SK-N-SH (cell line): ENCODE measurements at regions not wholly inside any gene's neighbourhood (a gene's known extent, or its start where the extent isn't known, plus 50 kb on each side); places are given as distances from the start of the nearest gene placed in this dataset.

ENCODE experiments used
- CTCF ChIA-PET: fragments of 300-600, 350-600 bp; formaldehyde crosslinking; extraction: SDS; loops from one replicate; lab custom pipeline; 2021; lab: Yijun Ruan, JAX
- POLR2A ChIA-PET: fragments of 350-600 bp; sonication (Branson Sonifier 250); formaldehyde crosslinking; extraction: SDS; loops from one replicate; lab custom pipeline; 2020; ENCODE audit warnings: antibody characterized with exemption, inconsistent platforms; lab: Yijun Ruan, JAX
- DNase-seq: peaks from one replicate; pipeline ENCODE4 v3.0.0; 2012
- H2AFZ ChIP-seq: fragments of 200-600 bp; sonication (generic); 2 replicates; pipeline ENCODE4 v1.8.1; 2016; ENCODE audit warnings: antibody characterized with exemption, mild to moderate bottlenecking, low read depth
- H3F3A ChIP-seq: fragments of 200-600 bp; sonication (generic); replicated peaks from 2 replicates; pipeline ENCODE3; 2016; ENCODE audit warnings: antibody characterized with exemption, mild to moderate bottlenecking; ENCODE audit not compliant: insufficient read depth
- H3K27ac ChIP-seq, 2 experiments: fragments of 200-500 bp in 1 of 2; fragments of 200-600 bp in 1 of 2; sonication (Bioruptor generic) in 1 of 2; sonication (generic), shearing (Covaris generic) in 1 of 2; 2 replicates each; pipeline versions ENCODE4 v1.5.1 to v1.6.1; 2014 to 2016; ENCODE audit warnings: low read depth in 2 of 2, inconsistent platforms in 1 of 2, low read length in 1 of 2, mild to moderate bottlenecking in 1 of 2, mixed read lengths in 1 of 2
- H3K27me3 ChIP-seq: fragments of 200-600 bp; sonication (generic), shearing (Covaris generic); 2 replicates; pipeline ENCODE4 v1.6.1; 2016; ENCODE audit warnings: mixed run types; ENCODE audit not compliant: insufficient read depth
- H3K36me3 ChIP-seq, 2 experiments: fragments of 200-500 bp in 1 of 2; fragments of 200-600 bp in 1 of 2; sonication (Bioruptor generic) in 1 of 2; sonication (generic) in 1 of 2; replicated peaks in 1 of 2; 2 replicates each; pipeline versions ENCODE3 to v1.5.1; 2014 to 2016; ENCODE audit warnings: low read length in 1 of 2, mild to moderate bottlenecking in 1 of 2; ENCODE audit not compliant: insufficient read depth in 2 of 2, control insufficient read depth in 1 of 2
- H3K4me1 ChIP-seq, 2 experiments: fragments of 200-500 bp in 1 of 2; fragments of 200-600 bp in 1 of 2; sonication (Bioruptor generic) in 1 of 2; sonication (generic), shearing (Covaris generic) in 1 of 2; 2 replicates each; pipeline versions ENCODE4 v1.5.1 to v1.6.1; 2014 to 2016; ENCODE audit warnings: low read depth in 1 of 2, low read length in 1 of 2, mixed run types in 1 of 2; ENCODE audit not compliant: insufficient read depth in 2 of 2, control insufficient read depth in 1 of 2
- H3K4me2 ChIP-seq: fragments of 200-600 bp; sonication (generic), shearing (Covaris generic); 2 replicates; pipeline ENCODE4 v1.6.1; 2017; ENCODE audit warnings: mixed run types
- H3K4me3 ChIP-seq, 2 experiments: fragments of 200-500 bp in 1 of 2; fragments of 200-600 bp in 1 of 2; sonication (Bioruptor generic) in 1 of 2; sonication (generic), shearing (Covaris generic) in 1 of 2; 2 replicates each; pipeline versions ENCODE4 v1.5.1 to v1.8.1; 2014 to 2016; ENCODE audit warnings: low read depth in 2 of 2, inconsistent platforms in 1 of 2, low read length in 1 of 2, mild to moderate bottlenecking in 1 of 2, mixed read lengths in 1 of 2, moderate library complexity in 1 of 2
- H3K79me2 ChIP-seq: fragments of 200-600 bp; sonication (generic); 2 replicates; pipeline ENCODE4 v1.8.1; 2017; ENCODE audit warnings: mild to moderate bottlenecking; ENCODE audit not compliant: insufficient read depth
- H3K9ac ChIP-seq: fragments of 200-600 bp; sonication (generic); 2 replicates; pipeline ENCODE4 v1.6.1; 2017; ENCODE audit warnings: mixed run types
- H3K9me2 ChIP-seq: fragments of 200-600 bp; sonication (generic); 2 replicates; pipeline ENCODE4 v1.6.1; 2017; ENCODE audit warnings: mixed run types
- H3K9me3 ChIP-seq: fragments of 200-600 bp; sonication (generic); 2 replicates; pipeline ENCODE4 v1.6.1; 2017; ENCODE audit warnings: mixed run types, mild to moderate bottlenecking, moderate library complexity
- H4K20me1 ChIP-seq: fragments of 200-600 bp; sonication (generic); 2 replicates; pipeline ENCODE4 v1.6.1; 2017; ENCODE audit warnings: mild to moderate bottlenecking, mixed run types; ENCODE audit not compliant: insufficient read depth
- CHD2 ChIP-seq: fragments of 150-350 bp; IDR thresholded peaks from 2 replicates; pipeline ENCODE4 v1.6.1; 2018; ENCODE audit warnings: low read length; ENCODE audit not compliant: partially characterized antibody
- ELF1 ChIP-seq: IDR thresholded peaks from 2 replicates; pipeline ENCODE4 v1.4.0; 2012
- EP300 ChIP-seq, 2 experiments: IDR thresholded peaks; 2 replicates each; pipeline versions ENCODE4 v1.4.0 to v1.6.1; 2012; ENCODE audit warnings: borderline replicate concordance in 1 of 2, low read depth in 1 of 2, low read length in 1 of 2
- FOSL2 ChIP-seq: IDR thresholded peaks from 2 replicates; pipeline ENCODE4 v1.4.0; 2012; ENCODE audit warnings: low read depth, mild to moderate bottlenecking, moderate library complexity, borderline replicate concordance
- FOXM1 ChIP-seq: IDR thresholded peaks from 2 replicates; pipeline ENCODE4 v1.4.0; 2012; ENCODE audit warnings: low read depth, mild to moderate bottlenecking
- GABPA ChIP-seq: IDR thresholded peaks from 2 replicates; pipeline ENCODE4 v1.4.0; 2012; ENCODE audit warnings: low read depth, mild to moderate bottlenecking
- MEF2A ChIP-seq: IDR thresholded peaks from 2 replicates; pipeline ENCODE4 v1.4.0; 2012; ENCODE audit warnings: low read depth, borderline replicate concordance
- NFIC ChIP-seq: IDR thresholded peaks from 2 replicates; pipeline ENCODE4 v1.4.0; 2012; ENCODE audit warnings: borderline replicate concordance
- NRF1 ChIP-seq: IDR thresholded peaks from 2 replicates; pipeline ENCODE4 v1.6.1; 2012; ENCODE audit warnings: low read depth, mild to moderate bottlenecking, low read length
- RAD21 ChIP-seq: IDR thresholded peaks from 2 replicates; pipeline ENCODE4 v1.6.1; 2012; ENCODE audit warnings: mild to moderate bottlenecking, low read length
- RFX5 ChIP-seq: IDR thresholded peaks from 2 replicates; pipeline ENCODE4 v1.6.1; 2012; ENCODE audit warnings: mild to moderate bottlenecking, improper control_type of control experiment, low read length
- RXRA ChIP-seq: IDR thresholded peaks from 2 replicates; pipeline ENCODE4 v1.4.0; 2012; ENCODE audit warnings: low read depth, mild to moderate bottlenecking, borderline replicate concordance
- SMC3 ChIP-seq: IDR thresholded peaks from 2 replicates; pipeline ENCODE4 v1.6.1; 2012; ENCODE audit warnings: low read depth, low read length, improper control_type of control experiment
- TAF1 ChIP-seq: IDR thresholded peaks from 2 replicates; pipeline ENCODE4 v1.6.1; 2012; ENCODE audit warnings: low read depth, mild to moderate bottlenecking, low read length, moderate library complexity, borderline replicate concordance
- TCF12 ChIP-seq: IDR thresholded peaks from 2 replicates; pipeline ENCODE4 v1.4.0; 2012
- TEAD4 ChIP-seq: IDR thresholded peaks from 2 replicates; pipeline ENCODE4 v1.4.0; 2012; ENCODE audit warnings: mild to moderate bottlenecking, borderline replicate concordance; ENCODE audit not compliant: insufficient read depth
- WGBS: methylation state at CpG from one replicate; pipeline ENCODE4 v1.1.6; 2017; ENCODE audit warnings: low lambda C conversion rate; 5-methylcytosine and 5-hydroxymethylcytosine counted together
- TF ChIP-seq, protein P1 (sequence below): IDR thresholded peaks from 2 replicates; pipeline ENCODE4; 2012
- TF ChIP-seq, protein P2 (sequence below): fragments of 150-350 bp; IDR thresholded peaks from 2 replicates; pipeline ENCODE4 v1.6.1; 2017; ENCODE audit warnings: antibody characterized with exemption, low read length, low read depth, borderline replicate concordance
- TF ChIP-seq, protein P3 (sequence below): IDR thresholded peaks from 2 replicates; pipeline ENCODE4 v1.4.0; 2012; ENCODE audit warnings: low read depth, borderline replicate concordance
- TF ChIP-seq, protein P4 (sequence below): IDR thresholded peaks from 2 replicates; pipeline ENCODE4 v1.4.0; 2012; ENCODE audit warnings: low read depth
- TF ChIP-seq, protein P5 (sequence below): fragments of 150-350 bp; IDR thresholded peaks from 2 replicates; pipeline ENCODE4 v1.6.1; 2016; ENCODE audit warnings: mild to moderate bottlenecking, low read depth, low read length
- TF ChIP-seq, protein P6 (sequence below): IDR thresholded peaks from 2 replicates; pipeline ENCODE4 v1.4.0; 2012; ENCODE audit warnings: low read depth, borderline replicate concordance

DNA sequence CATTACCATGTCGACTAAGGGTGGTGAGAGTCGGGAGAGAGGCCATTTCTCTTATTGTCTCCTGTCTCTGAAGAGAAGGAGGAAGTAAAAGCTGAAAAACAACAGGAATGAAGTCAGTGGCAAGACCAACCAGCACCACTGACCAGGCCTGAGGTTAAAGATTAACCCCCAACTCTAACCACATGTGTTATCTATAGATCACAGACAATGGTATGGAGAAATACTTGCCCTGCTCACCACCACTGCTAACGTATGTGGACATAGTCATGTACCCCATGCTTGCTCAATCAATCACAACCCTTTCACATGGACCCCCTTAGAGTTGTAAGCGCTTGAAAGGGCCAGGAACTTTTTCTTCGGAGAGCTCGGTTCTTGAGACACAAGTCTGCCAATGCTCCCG, 690.9 kb upstream of the LMO3 start:
- H3K4me3 ChIP-seq, result no peak overlapping the region
- no peak for DNase-seq
- no peak overlapping the region for H3K9ac ChIP-seq
- H4K20me1 ChIP-seq, result no peaks in the 10 kb centered on the region
- no peaks in the 10 kb centered on the region for H3K9me2 ChIP-seq
- H3K4me2 ChIP-seq, result no peak overlapping the region
- TF ChIP-seq FOXM1 (no peak), RXRA (no peak), TEAD4 (no peak), RFX5 (no peak), MEF2A (no peak)
- TF ChIP-seq, protein P1, sequence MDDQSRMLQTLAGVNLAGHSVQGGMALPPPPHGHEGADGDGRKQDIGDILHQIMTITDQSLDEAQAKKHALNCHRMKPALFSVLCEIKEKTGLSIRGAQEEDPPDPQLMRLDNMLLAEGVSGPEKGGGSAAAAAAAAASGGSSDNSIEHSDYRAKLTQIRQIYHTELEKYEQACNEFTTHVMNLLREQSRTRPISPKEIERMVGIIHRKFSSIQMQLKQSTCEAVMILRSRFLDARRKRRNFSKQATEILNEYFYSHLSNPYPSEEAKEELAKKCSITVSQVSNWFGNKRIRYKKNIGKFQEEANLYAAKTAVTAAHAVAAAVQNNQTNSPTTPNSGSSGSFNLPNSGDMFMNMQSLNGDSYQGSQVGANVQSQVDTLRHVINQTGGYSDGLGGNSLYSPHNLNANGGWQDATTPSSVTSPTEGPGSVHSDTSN, result no peak
- TF ChIP-seq, protein P2, sequence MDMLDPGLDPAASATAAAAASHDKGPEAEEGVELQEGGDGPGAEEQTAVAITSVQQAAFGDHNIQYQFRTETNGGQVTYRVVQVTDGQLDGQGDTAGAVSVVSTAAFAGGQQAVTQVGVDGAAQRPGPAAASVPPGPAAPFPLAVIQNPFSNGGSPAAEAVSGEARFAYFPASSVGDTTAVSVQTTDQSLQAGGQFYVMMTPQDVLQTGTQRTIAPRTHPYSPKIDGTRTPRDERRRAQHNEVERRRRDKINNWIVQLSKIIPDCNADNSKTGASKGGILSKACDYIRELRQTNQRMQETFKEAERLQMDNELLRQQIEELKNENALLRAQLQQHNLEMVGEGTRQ, result no peak
- no peaks in the 10 kb centered on the region for H3K4me1 ChIP-seq
- 33% methylated on average over 7 of the region's 7 CpGs for WGBS
- CTCF ChIA-PET, result no interaction called here
- POLR2A ChIA-PET, result no interaction called here
- no peaks in the 10 kb centered on the region for H3K9me3 ChIP-seq
- H3K36me3 ChIP-seq, result no peaks in the 10 kb centered on the region
- no peaks in the 10 kb centered on the region for H3K27me3 ChIP-seq
- no peaks in the 10 kb centered on the region for H3F3A ChIP-seq
- H2AFZ ChIP-seq, result no peak overlapping the region
- no peak overlapping the region for H3K27ac ChIP-seq
- H3K79me2 ChIP-seq, result no peaks in the 10 kb centered on the region

DNA sequence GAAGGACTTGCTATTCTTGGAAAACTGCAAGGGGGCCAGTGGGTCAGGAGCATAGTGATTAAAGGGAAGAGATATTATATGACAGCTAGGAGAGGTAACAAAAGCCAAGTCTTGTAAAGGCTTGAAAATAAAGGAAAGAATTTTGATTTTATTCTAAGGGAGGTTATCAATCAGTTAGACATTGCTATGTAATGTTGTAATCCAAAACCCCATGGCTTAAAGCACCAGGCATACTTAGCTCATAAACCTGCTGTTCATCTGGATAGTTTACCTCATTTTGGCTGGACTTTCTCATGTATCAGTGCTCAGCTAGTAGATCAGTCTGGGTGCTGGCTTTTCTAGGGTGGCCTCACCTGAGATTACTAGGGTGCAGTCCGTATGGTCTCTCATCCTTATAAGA, 680.9 kb upstream of the LMO3 start:
- WGBS, result 25% methylated on average over 1 of the region's 1 CpG
- POLR2A ChIA-PET, result no interaction called here
- H3K27me3 ChIP-seq, result no peaks in the 10 kb centered on the region
- no peaks in the 10 kb centered on the region for H3F3A ChIP-seq
- H3K4me1 ChIP-seq, result no peaks in the 10 kb centered on the region
- TF ChIP-seq CHD2 (no peak), EP300 (IDR thresholded peaks at IDR 0.05; ENCODE audit: borderline replicate concordance in 1 of 2, low read depth in 1 of 2, low read length in 1 of 2) (no peak), FOSL2 (no peak), TAF1 (no peak), MEF2A (no peak), RAD21 (no peak), NFIC (no peak), GABPA (no peak), NRF1 (no peak), ELF1 (no peak), SMC3 (no peak), FOXM1 (no peak), RFX5 (no peak), TCF12 (no peak), TEAD4 (no peak)
- TF ChIP-seq, protein P3, sequence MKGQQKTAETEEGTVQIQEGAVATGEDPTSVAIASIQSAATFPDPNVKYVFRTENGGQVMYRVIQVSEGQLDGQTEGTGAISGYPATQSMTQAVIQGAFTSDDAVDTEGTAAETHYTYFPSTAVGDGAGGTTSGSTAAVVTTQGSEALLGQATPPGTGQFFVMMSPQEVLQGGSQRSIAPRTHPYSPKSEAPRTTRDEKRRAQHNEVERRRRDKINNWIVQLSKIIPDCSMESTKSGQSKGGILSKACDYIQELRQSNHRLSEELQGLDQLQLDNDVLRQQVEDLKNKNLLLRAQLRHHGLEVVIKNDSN, result no peak
- TF ChIP-seq, protein P4, sequence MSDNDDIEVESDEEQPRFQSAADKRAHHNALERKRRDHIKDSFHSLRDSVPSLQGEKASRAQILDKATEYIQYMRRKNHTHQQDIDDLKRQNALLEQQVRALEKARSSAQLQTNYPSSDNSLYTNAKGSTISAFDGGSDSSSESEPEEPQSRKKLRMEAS, result no peak
- TF ChIP-seq, protein P5, sequence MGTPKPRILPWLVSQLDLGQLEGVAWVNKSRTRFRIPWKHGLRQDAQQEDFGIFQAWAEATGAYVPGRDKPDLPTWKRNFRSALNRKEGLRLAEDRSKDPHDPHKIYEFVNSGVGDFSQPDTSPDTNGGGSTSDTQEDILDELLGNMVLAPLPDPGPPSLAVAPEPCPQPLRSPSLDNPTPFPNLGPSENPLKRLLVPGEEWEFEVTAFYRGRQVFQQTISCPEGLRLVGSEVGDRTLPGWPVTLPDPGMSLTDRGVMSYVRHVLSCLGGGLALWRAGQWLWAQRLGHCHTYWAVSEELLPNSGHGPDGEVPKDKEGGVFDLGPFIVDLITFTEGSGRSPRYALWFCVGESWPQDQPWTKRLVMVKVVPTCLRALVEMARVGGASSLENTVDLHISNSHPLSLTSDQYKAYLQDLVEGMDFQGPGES, result no peak
- TF ChIP-seq, protein P6, sequence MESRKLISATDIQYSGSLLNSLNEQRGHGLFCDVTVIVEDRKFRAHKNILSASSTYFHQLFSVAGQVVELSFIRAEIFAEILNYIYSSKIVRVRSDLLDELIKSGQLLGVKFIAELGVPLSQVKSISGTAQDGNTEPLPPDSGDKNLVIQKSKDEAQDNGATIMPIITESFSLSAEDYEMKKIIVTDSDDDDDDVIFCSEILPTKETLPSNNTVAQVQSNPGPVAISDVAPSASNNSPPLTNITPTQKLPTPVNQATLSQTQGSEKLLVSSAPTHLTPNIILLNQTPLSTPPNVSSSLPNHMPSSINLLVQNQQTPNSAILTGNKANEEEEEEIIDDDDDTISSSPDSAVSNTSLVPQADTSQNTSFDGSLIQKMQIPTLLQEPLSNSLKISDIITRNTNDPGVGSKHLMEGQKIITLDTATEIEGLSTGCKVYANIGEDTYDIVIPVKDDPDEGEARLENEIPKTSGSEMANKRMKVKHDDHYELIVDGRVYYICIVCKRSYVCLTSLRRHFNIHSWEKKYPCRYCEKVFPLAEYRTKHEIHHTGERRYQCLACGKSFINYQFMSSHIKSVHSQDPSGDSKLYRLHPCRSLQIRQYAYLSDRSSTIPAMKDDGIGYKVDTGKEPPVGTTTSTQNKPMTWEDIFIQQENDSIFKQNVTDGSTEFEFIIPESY, result no peak
- no peak overlapping the region for H3K4me3 ChIP-seq
- H3K36me3 ChIP-seq, result no peaks in the 10 kb centered on the region
- H3K4me2 ChIP-seq, result no peak overlapping the region
- CTCF ChIA-PET, result no interaction called here
- H3K9me2 ChIP-seq, result no peaks in the 10 kb centered on the region
- H3K9ac ChIP-seq, result no peak overlapping the region
- H3K27ac ChIP-seq, result no peak overlapping the region
- H3K79me2 ChIP-seq, result no peaks in the 10 kb centered on the region
- no peak overlapping the region for H2AFZ ChIP-seq
- DNase-seq, result no peak
- H3K9me3 ChIP-seq, result 0 out of 2 replicates have a peak, but pooled peaks cover 4% of the 10 kb centered on the region
- no peaks in the 10 kb centered on the region for H4K20me1 ChIP-seq
